ENCODE measurements at regions not wholly inside any gene's neighbourhood (a gene's known extent, or its start where the extent isn't known, plus 50 kb on each side); places are given as distances from the start of the nearest gene placed in this dataset.
"Not testable (repeated sequence)": the region's sequence is repeated elsewhere in the genome, so short reads cannot be mapped to it uniquely, and the experiment has no call there.

DNA sequence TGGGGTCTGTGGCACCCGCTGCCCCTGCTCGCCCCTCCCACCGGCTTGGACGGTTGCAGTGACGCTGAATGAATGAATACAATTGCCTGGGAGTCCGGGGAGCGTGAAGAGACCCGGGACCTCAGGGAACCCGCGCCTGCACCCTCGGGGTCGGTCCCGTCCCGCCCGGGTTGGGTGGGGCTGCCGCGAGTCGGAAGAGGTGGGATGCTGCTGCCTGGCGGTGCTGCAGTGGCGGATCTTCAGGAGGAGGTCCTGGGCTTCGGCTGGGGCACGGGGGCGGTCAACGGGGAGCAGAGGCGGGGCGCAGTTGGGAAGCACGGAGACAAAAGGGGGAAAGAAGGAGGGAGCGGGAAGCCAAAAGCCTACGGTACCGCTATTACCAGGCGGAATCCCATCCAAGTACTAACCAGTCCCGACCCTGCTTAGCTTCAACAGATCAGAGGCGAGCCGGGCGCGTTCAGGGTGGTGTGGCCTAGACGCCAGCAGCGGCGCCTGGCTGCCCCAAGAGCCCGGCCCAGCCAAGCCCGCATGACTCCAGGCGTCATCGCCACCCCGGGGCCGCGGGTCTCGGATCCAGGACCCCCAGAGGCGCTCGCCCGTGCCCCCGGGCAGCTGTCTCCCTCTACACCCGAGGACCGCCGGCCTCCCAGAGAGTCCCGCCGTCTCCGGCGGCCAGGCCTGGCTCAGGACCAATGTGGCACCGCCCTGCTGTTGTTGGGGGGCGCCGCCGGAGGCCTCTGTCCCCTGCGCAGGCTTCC lies 1612.3 kb downstream of the SPATA31A7 start:
- not testable (repeated sequence) for TF ChIP-seq FOXM1 (IDR thresholded peaks at IDR 0.05; ENCODE audit: borderline replicate concordance); SP1 (IDR thresholded peaks at IDR 0.05); BHLHE40 (IDR thresholded peaks at IDR 0.05; ENCODE audit: borderline replicate concordance); ZNF384 (IDR thresholded peaks at IDR 0.05)
